ENCODE measurements at regions not wholly inside any gene's neighbourhood (a gene's known extent, or its start where the extent isn't known, plus 50 kb on each side); places are given as distances from the start of the nearest gene placed in this dataset.

DNA sequence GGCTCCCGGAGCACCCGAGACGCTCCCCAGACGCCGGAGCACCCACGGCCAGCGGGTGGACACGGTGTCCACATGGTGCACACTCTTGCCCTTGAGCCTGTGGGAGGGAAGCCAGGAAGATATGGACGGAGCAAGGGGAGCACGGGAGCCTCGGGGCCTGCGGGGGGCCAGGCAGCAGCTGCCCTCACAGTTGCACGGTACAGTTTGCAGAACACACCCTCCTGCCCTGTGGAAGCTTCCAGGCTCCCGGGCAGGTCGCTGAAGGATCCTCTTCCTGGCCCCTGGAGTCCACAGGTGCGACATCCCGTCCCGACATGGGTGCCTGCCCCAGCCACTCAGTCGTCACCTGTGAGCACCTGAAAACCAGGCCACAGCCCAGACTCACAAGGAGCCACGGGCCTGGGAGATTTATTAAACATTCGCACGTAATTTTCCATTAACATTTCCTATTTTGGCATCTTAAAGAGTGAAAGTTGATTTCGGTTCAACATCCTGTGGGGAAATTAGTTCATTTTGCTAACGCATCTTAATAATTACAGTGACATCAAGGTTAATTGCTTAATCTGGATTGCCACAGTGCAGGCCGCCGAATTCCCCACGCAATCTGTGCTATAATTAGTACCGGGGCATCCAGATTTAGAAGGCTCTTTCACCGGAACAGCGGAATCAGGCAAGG lies 253.3 kb downstream of the BRD1 start:
- Mint-ChIP-seq H3K27ac (no peak overlapping the region), H3K36me3 (peaks cover 3% of the 10 kb centered on the region), H3K4me1 (peaks cover 0 to 4% (median 1%) of the 10 kb centered on the region in 4 donors), H3K9me3 (peaks cover 0 to 6% (median 0%) of the 10 kb centered on the region in 7 donors), H3K27me3 (no peaks in the 10 kb centered on the region), H3K4me3 (no peak overlapping the region)
- Histone ChIP-seq H3K27me3 (ENCODE audit: control insufficient read depth, insufficient read depth, low read length) (no peaks in the 10 kb centered on the region), H3K27ac (ENCODE audit: insufficient read depth, low read length, poor library complexity, severe bottlenecking) (no peak overlapping the region), H3K4me1 (ENCODE audit: control insufficient read depth, insufficient read depth, low read length, poor library complexity, severe bottlenecking) (no peaks in the 10 kb centered on the region), H3K9me3 (ENCODE audit: control insufficient read depth in 2 of 2, low read length in 2 of 2) (peaks cover 0 to 2% of the 10 kb centered on the region in 2 experiments), H3K4me3 (ENCODE audit: low read depth, low read length) (no peak overlapping the region), H3K36me3 (ENCODE audit: control insufficient read depth, insufficient read depth, low read length) (no peaks in the 10 kb centered on the region)
- DNase-seq = no peak
- no peak for ATAC-seq (ENCODE audit: low read depth in 2 of 2)

DNA sequence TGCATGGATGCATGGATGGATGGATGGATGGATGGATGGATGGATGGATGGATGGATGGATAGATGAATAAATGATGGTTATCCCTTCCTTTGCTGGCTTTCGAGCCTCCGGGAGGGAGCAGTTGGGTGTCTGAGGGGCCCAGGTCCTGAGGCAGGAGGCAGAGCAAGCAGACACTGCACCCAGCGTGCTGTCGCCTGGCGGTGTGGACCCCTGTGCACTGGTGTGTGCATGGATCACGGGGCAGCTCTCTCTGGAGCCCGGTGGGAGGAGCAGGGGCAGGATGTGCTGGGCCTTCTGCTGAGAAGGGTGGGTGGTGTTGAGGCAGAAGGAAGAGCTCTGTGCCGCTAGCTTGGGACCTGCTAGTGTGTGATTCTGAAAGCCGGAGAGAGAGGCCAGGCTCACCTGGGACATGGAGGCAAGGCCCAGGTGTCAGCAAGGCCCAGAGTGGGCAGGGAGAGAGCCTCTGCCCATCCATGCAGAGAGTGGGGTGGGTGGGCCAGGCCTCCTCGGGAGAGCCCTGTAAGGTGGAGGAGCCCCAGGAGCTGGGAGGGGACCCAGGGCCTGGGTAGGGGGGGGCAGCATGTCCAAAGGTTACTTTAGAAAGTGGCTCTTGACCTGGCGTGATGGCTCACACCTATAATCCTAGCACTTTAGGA lies 254.4 kb downstream of the BRD1 start:
- Histone ChIP-seq H3K4me1 (ENCODE audit: control insufficient read depth, insufficient read depth, low read length, poor library complexity, severe bottlenecking) (no peaks in the 10 kb centered on the region), H3K36me3 (ENCODE audit: control insufficient read depth, insufficient read depth, low read length) (no peaks in the 10 kb centered on the region), H3K27me3 (ENCODE audit: control insufficient read depth, insufficient read depth, low read length) (no peaks in the 10 kb centered on the region), H3K27ac (ENCODE audit: insufficient read depth, low read length, poor library complexity, severe bottlenecking) (no peak overlapping the region), H3K4me3 (ENCODE audit: low read depth, low read length) (no peak overlapping the region), H3K9me3 (ENCODE audit: control insufficient read depth in 2 of 2, low read length in 2 of 2) (no peaks in the 10 kb centered on the region)
- H3K27me3 Mint-ChIP-seq = no peaks in the 10 kb centered on the region
- H3K4me3 Mint-ChIP-seq = no peak overlapping the region
- H3K27ac Mint-ChIP-seq = no peak overlapping the region
- ATAC-seq (ENCODE audit: low read depth in 2 of 2) = no peak
- H3K36me3 Mint-ChIP-seq = peaks cover 1% of the 10 kb centered on the region
- DNase-seq = no peak
- H3K4me1 Mint-ChIP-seq = peaks cover 0 to 3% (median 1%) of the 10 kb centered on the region in 4 donors
- H3K9me3 Mint-ChIP-seq = peaks cover 0 to 2% (median 0%) of the 10 kb centered on the region in 7 donors

DNA sequence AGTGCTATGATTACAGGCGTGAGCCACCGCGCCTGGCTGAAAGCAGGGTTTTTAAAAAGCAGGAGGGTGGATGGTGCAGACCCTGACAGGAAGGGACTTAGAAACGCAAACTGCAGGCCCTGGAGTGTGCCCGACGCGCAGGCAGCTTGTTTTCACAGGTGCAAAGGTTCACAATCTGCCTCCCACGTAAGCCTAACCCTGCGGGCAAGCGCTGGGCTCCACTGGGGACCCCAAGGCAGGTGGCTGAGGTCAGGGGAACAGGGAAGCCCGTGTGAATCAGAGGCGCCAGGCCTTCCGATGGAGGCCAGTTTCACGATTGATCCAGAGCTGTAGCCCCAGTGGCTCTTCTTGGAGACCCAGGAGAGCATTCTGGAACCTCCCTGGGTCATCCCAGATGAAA lies 256.3 kb downstream of the BRD1 start:
- H3K4me1 Mint-ChIP-seq = peaks cover 0 to 1% (median 0%) of the 10 kb centered on the region in 4 donors
- H3K27me3 Mint-ChIP-seq = no peaks in the 10 kb centered on the region
- no peak overlapping the region for H3K27ac ChIP-seq (ENCODE audit: insufficient read depth, low read length, poor library complexity, severe bottlenecking)
- no peak for ATAC-seq (ENCODE audit: low read depth in 2 of 2)
- no peaks in the 10 kb centered on the region for H3K4me1 ChIP-seq (ENCODE audit: control insufficient read depth, insufficient read depth, low read length, poor library complexity, severe bottlenecking)
- H3K27ac Mint-ChIP-seq = no peak overlapping the region
- no peak overlapping the region for H3K4me3 ChIP-seq (ENCODE audit: low read depth, low read length)
- no peaks in the 10 kb centered on the region for H3K9me3 ChIP-seq (ENCODE audit: control insufficient read depth in 2 of 2, low read length in 2 of 2)
- no peaks in the 10 kb centered on the region for H3K36me3 ChIP-seq (ENCODE audit: control insufficient read depth, insufficient read depth, low read length)
- H3K27me3 ChIP-seq (ENCODE audit: control insufficient read depth, insufficient read depth, low read length) = no peaks in the 10 kb centered on the region
- peaks cover 0 to 2% (median 0%) of the 10 kb centered on the region in 7 donors for H3K9me3 Mint-ChIP-seq
- DNase-seq = no peak
- H3K4me3 Mint-ChIP-seq = no peak overlapping the region
- no peaks in the 10 kb centered on the region for H3K36me3 Mint-ChIP-seq

DNA sequence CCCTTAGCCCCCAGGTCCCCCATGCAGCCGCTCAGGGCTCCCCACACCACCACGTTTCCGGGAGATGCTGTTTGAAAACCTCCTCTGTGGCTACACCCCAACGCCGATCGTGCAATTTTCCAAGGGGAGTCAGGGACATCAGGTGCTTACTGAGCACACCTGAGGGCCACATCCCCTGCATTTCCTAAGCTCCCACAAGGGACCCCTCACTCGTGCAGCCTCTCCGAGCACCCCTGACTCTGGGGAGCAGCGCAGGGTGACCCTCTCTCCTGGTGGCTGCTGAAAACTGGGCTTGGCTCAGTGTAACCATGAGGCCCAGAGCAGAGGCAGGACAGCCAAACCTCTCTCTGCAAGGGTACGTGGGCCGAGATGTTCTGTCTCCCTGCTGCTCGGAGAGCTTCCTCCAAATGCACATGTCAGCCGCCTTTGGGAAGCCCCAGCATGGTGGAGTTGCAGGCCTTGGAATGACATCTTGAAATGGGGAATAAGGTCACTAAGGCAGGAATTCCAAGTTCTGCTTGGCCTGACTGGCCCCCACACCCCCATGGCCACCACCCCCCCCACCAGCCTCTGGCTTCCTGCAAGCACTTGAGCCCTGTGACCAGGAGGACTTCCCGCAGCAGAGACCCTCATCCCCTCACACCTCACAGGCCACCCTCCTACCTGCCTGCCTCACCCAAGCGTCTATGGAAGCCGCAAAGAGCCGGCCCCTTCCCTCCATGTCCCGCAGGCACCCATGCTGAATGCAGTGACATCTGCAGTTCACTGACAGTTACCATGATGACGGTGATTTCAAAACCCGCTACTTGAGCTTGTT lies 257.4 kb downstream of the BRD1 start:
- H3K9me3 Mint-ChIP-seq = peaks cover 0 to 2% (median 0%) of the 10 kb centered on the region in 7 donors
- no peaks in the 10 kb centered on the region for H3K36me3 Mint-ChIP-seq
- no peaks in the 10 kb centered on the region for H3K27me3 Mint-ChIP-seq
- H3K4me1 Mint-ChIP-seq = no peaks in the 10 kb centered on the region
- Histone ChIP-seq H3K4me1 (ENCODE audit: control insufficient read depth, insufficient read depth, low read length, poor library complexity, severe bottlenecking) (no peaks in the 10 kb centered on the region), H3K27me3 (ENCODE audit: control insufficient read depth, insufficient read depth, low read length) (no peaks in the 10 kb centered on the region), H3K9me3 (ENCODE audit: control insufficient read depth in 2 of 2, low read length in 2 of 2) (no peaks in the 10 kb centered on the region), H3K4me3 (ENCODE audit: low read depth, low read length) (no peak overlapping the region), H3K27ac (ENCODE audit: insufficient read depth, low read length, poor library complexity, severe bottlenecking) (no peak overlapping the region), H3K36me3 (ENCODE audit: control insufficient read depth, insufficient read depth, low read length) (no peaks in the 10 kb centered on the region)
- H3K27ac Mint-ChIP-seq = no peak overlapping the region
- DNase-seq (no peak), ATAC-seq (ENCODE audit: low read depth in 2 of 2) (no peak)
- H3K4me3 Mint-ChIP-seq = no peak overlapping the region

DNA sequence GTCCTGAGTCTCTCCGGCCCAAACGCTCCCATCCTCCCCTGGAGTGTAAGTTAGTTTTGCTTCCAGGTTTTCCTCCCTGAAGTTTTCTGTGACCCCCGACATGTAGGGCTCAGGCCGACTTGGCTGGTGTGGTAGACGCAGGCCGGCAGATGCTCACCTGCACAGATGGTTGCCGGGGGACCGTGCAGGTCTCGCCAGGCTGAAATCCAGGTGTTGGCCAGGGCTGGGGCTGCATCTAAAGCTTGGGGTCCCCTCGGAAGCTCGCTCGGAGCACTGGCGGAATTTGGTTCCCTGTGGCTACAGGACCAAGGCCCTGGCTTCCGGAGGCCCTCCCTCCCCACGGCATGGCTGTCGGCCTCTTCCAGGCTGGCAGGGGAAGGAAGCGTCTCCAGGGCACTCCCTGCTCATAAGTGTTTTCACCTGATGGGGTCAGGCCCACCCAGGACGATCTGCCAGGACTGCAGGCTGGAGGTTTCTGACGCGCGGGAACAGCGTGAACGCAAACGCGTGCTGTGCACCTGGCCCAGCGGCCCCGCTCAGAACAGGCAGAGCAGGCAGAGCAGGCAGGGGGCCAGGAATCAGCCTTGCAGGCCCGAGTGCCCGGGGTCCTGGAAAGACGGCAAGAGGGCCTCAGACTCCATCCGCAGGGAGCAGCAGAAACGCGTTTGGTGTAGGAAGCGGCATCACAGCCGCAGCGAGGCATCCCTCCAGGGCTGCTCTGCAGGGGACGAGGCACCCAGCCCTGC lies 258.2 kb downstream of the BRD1 start:
- no peaks in the 10 kb centered on the region for H3K4me1 ChIP-seq (ENCODE audit: control insufficient read depth, insufficient read depth, low read length, poor library complexity, severe bottlenecking)
- H3K9me3 ChIP-seq (ENCODE audit: control insufficient read depth in 2 of 2, low read length in 2 of 2) = no peaks in the 10 kb centered on the region
- ATAC-seq (ENCODE audit: low read depth in 2 of 2) (no peak), DNase-seq (no peak)
- Mint-ChIP-seq H3K27me3 (no peaks in the 10 kb centered on the region), H3K4me3 (no peak overlapping the region), H3K9me3 (peaks cover 0 to 2% (median 0%) of the 10 kb centered on the region in 7 donors), H3K27ac (no peak overlapping the region), H3K36me3 (no peaks in the 10 kb centered on the region), H3K4me1 (no peaks in the 10 kb centered on the region)
- H3K27me3 ChIP-seq (ENCODE audit: control insufficient read depth, insufficient read depth, low read length) = no peaks in the 10 kb centered on the region
- H3K36me3 ChIP-seq (ENCODE audit: control insufficient read depth, insufficient read depth, low read length) = no peaks in the 10 kb centered on the region
- H3K4me3 ChIP-seq (ENCODE audit: low read depth, low read length) = no peak overlapping the region
- H3K27ac ChIP-seq (ENCODE audit: insufficient read depth, low read length, poor library complexity, severe bottlenecking) = no peak overlapping the region

DNA sequence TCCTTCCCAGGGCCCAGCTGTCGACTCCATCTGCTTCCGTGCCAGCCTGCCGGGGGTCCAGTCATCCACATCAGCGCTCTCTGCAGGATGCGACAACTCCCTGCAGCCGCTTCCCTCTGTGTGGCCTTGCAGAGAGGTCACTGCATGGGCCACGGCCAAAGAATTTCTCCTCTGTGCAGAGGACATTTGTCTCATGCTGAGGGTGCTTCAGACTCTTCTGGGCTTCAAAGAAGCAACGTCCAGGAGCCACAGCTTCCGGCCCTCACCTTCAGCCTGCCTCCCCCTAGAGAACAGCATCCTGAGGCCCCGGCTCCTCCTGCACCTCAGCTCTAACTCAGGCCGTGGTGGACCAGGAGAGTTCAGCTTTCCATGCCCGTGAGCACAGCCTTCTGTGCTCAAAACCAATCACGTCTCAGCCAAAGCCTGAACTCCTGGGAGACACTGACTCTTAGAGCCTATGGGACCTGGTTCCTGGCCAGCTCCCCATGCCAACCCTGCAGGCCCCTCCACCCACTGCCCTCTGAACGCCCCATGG lies 258.9 kb downstream of the BRD1 start:
- Histone ChIP-seq H3K4me3 (ENCODE audit: low read depth, low read length) (no peak overlapping the region), H3K27ac (ENCODE audit: insufficient read depth, low read length, poor library complexity, severe bottlenecking) (no peak overlapping the region), H3K4me1 (ENCODE audit: control insufficient read depth, insufficient read depth, low read length, poor library complexity, severe bottlenecking) (no peaks in the 10 kb centered on the region), H3K36me3 (ENCODE audit: control insufficient read depth, insufficient read depth, low read length) (no peaks in the 10 kb centered on the region), H3K27me3 (ENCODE audit: control insufficient read depth, insufficient read depth, low read length) (no peaks in the 10 kb centered on the region), H3K9me3 (ENCODE audit: control insufficient read depth in 2 of 2, low read length in 2 of 2) (no peaks in the 10 kb centered on the region)
- ATAC-seq (ENCODE audit: low read depth in 2 of 2) (no peak), DNase-seq (no peak)
- Mint-ChIP-seq H3K4me3 (no peak overlapping the region), H3K27ac (no peak overlapping the region), H3K27me3 (no peaks in the 10 kb centered on the region), H3K9me3 (peaks cover 0 to 2% (median 0%) of the 10 kb centered on the region in 7 donors), H3K4me1 (no peaks in the 10 kb centered on the region), H3K36me3 (no peaks in the 10 kb centered on the region)
